ENCODE measurements at regions not wholly inside any gene's neighbourhood (a gene's known extent, or its start where the extent isn't known, plus 50 kb on each side); places are given as distances from the start of the nearest gene placed in this dataset.

- no peak for DNase-seq
Observed at GRCh38 chr1:5264476-5264875, 610.1 kb downstream of the AJAP1 start.

- no peak for DNase-seq
Observed at GRCh38 chr1:5256793-5257192, 602.4 kb downstream of the AJAP1 start.

GRCh38 chr1:5254975-5255374 is 600.6 kb downstream of the AJAP1 start:
- DNase-seq, result no peak

GRCh38 chr1:5254131-5254725 is 599.8 kb downstream of the AJAP1 start:
- DNase-seq, result no peak

- DNase-seq, result no peak
Observed at GRCh38 chr1:5253036-5253435, 598.6 kb downstream of the AJAP1 start.

DNA sequence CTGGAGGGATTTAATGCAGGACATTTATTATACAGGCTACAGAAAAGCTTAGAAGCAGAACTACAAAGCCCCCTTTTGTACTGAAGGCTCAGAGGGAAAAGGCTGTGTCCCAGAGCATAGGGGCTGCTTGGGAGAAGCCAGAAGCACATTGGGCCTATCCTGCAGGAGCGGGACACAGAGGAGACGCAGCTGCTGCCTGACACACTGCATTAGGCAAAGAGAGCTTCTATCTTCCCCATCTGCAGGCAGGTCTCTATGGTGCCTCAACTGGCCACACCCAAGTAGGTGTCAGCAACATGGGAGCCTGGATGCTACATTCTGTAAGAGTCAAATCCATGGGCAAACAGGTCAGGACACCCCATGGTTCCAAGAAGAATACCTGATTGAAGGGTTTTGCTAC is 595.9 kb downstream of the AJAP1 start:
- DNase-seq, result no peak

- DNase-seq, result no peak
Observed at GRCh38 chr1:5245348-5245747, 590.9 kb downstream of the AJAP1 start.

DNA sequence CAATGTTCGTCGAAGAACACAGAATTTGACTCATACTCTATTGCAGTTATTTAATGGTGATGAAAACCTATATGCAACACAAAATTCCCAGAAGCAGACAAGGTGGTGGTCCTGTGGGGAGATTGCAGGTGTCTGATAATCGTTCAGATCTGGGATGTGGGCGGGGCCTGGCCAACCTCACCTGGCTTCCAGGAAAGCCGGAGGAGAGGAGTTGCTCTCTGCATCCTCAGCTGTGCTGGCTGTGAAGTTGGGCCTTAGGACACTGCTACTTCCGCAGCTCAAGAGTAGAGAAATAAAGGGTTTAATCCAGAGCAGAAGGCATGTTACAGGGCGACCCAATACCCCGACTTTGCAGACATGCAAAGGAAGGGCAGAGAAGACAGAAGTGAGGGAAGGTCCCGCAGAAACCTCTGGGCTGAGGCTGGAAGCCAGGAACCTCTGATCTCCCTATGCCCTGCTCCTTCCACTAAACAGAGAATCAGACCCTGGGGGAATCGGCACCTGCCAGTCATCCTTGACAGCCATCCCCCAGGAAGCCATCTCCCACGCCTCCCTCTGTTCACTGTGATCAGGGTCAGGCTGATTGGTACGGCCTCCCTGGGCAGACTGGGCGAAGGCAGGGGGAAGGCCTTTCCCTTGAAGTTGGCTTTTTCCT is 590.3 kb downstream of the AJAP1 start:
- no peak for DNase-seq

DNA sequence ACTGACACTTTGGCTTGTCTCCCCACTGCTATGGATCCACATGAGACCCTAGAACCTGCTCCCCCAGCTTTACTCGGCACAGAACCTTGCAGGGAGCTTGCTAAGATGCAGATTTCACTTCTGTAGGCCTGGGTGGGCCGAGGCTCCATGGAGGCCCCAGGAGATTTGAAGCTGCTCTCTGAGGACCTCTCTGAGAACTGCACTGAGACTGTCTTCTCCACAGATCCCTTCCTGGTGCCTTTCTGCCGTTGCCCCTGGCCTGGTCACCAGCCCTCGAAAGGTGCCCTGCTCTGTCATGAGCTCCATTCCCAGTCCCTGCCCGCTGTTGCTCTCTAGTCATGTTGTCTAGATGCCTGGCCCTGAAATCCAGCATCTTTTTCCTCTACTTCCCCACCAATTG is 588.4 kb downstream of the AJAP1 start:
- no peak for DNase-seq

DNA sequence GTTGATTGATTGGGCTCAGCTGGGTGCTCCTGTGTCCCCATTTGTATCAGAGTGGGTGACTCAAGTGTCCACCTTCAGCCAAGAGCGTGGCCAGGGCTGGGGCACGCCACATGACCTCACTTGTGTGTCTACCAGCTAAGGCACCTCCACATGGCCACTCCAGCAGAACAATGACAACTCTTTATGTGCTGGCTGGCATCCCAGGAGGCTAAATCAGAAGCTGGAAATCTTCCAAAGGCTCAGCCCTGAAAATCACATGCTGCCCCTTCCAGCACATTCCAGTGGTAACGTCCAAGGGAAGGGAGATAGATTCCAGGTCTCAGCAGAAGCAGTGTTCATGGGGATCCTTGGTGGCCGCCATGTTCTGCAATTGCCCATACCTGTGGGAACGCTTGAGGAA is 585.5 kb downstream of the AJAP1 start:
- no peak for DNase-seq

DNA sequence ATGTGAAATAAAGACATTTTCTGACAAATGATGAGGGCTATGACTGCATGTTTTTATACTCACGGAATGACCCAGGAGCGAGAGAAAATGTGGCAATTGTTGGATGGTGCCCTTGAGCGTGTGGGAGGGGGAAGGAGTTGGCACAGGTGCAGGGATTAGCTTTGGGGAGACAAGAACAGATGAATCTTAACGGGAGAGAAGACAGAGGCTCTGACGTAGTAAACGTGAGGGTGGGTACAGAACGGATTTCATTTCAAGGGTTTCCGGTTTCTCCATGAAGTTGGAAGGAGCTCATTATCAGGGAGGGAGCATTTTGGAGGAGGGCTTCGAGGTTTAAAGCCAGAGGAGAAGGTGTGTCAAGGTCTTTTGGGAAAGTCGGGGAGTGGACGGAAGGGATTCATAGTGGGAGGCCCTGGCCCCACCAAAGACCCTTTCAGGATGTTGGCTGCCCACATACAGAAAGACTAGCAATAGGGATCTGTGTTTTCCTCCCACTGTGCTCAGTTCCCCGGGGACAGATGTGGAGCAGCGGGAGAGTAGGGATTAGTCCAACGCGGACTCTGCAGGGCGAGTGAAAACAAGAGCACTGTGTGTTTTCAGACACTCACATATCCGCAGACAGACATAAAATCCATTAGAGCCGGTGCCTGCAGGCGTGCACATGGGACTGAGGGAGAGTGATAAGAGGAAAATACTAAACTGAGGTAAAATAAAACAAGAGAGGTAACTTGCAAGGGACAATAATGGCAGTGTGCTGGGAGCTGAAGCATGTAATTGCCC is 584.1 kb downstream of the AJAP1 start:
- DNase-seq, result no peak

- no peak for DNase-seq
Observed at GRCh38 chr1:5235355-5235899, 581.0 kb downstream of the AJAP1 start.

DNA sequence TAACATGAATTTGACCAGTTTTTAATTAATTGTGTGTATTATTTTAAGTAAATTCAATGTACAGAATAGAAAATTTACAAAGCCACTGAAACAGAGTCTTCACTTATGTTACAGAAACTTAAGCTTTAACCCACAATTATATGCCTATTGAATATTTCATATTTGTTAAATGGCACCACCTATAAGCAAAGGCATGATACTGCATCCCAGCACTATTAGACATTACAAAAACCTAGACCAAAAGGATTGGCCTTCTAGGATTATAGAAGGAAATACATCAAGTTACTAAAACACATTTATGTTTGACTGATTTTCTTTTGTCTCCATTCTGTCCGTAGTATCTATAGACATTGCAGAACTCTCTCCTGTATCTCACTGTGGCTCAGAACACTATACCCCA is 578.1 kb downstream of the AJAP1 start:
- DNase-seq, result no peak

GRCh38 chr1:5231541-5232315 is 577.3 kb downstream of the AJAP1 start:
- no peak for DNase-seq

GRCh38 chr1:5227114-5227513 is 572.7 kb downstream of the AJAP1 start:
- no peak for DNase-seq

DNA sequence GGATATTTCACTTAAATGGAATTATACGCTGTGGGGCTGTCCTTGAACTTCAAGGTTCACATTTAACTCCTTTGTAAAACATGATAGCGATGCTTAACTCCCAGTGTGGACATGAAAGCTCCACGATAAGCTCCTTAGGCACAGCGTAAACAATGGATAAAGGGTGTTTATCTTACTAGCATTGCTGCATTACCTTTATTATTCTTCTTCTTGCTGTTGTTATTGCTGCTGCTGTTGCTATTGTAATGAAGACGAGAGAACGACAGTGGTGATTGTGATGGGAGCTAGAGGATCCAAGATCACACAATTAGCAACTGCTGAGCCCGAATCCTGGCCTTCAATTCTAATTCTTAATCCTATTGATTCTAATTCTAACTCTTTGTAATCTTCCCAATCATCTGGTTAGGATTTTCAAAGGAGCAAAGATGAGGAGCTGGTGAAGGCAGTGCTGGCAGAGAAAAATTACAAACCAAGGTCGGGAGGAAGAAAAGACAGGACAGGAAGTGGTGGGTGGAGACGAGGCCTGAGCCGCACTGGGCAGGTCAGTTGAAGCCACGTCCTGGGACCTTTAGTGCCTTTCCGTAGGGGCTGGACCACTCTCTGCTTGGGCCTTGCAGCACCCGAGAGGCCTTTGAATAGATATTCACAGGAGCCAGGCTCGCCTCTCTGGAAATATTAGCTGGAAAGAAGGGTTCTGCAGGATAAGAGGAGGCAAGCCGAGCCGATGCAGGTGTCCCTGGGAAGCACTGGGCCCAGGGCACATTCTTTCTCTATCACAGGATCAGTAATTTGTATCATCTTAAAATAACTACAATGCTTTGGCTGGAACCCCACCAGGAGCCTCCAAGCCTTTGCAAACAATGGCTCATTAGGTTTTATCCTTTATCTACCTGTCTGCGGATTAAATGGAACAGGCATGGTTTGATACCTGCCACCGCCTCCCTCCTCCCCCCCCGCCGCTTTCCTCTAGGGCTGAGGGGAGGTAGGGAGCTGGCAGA is 571.6 kb downstream of the AJAP1 start:
- DNase-seq, result no peak

GRCh38 chr1:5223206-5223605 is 568.8 kb downstream of the AJAP1 start:
- no peak for DNase-seq

- no peak for DNase-seq
Observed at GRCh38 chr1:5222626-5223025, 568.2 kb downstream of the AJAP1 start.

DNA sequence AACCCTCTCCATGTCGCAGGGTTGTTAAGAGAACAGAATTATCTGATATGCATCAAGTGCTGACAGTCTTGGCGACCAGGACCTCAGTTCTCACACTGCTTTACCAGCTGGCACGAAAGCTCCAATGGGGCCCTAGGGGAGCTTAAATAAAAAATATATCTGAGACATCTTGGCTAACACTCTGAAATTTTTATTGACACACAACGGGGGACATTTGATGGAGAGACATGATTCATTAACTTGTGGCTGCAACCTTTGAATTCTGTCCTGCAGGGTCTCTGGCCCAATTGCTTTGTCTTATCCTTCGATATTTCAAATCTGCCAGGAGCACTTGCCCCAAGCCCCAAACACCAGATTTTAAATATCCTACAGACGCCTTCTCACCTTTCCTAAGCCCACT is 567.0 kb downstream of the AJAP1 start:
- DNase-seq, result no peak

GRCh38 chr1:5220821-5221220 is 566.4 kb downstream of the AJAP1 start:
- DNase-seq, result peak; percentile 1

DNA sequence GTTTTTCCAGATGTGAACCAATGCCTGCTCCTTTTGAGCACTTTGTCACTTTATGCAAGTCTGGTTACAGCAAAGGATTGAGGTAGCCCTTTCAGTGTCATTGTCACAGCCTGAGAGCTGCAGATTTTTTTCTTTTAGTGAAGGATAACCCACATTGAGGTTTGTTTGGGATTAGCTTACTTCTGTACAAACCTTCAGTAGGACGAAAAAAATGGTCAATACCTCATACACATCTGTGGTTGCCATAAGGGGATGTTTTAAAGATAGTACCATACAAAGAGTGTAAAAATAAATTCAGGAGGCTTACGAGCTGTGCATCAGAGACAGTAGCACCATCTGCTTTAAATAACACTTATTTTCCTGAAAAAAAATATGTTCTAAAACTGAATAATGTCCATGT is 566.0 kb downstream of the AJAP1 start:
- no peak for DNase-seq

GRCh38 chr1:5200006-5200405 is 545.6 kb downstream of the AJAP1 start:
- DNase-seq, result no peak

Data from NCI-H510A treated with DMSO at 0.1 percent for 48 hours (cell line).